Activated CD8-positive, alpha-beta T cell treated with anti-CD3 and anti-CD28 coated beads for 36 hours (primary cell): ENCODE measurements at regions not wholly inside any gene's neighbourhood (a gene's known extent, or its start where the extent isn't known, plus 50 kb on each side); places are given as distances from the start of the nearest gene placed in this dataset.

Source experiments
- ATAC-seq: fragments of 200-7000 bp; cut with Tn5 transposase; one replicate; pipeline ENCODE4 v1.10.0; 2021; ENCODE audit warnings: mild to moderate bottlenecking, moderate library complexity
- CTCF ChIA-PET: fragments of 350-600 bp; sonication (Branson Sonifier 250); formaldehyde crosslinking; loops from one replicate; lab custom pipeline; 2021; ENCODE audit warnings: antibody characterized with exemption; lab: Charles Lee
- POLR2A ChIA-PET: fragments of 350-600 bp; sonication (Branson Sonifier 250); formaldehyde crosslinking; loops from one replicate; lab custom pipeline; 2021; ENCODE audit warnings: antibody characterized with exemption; lab: Charles Lee
- DNase-seq: peaks from one replicate; pipeline ENCODE4 v3.0.0-alpha.2; 2020
- H3K27ac Mint-ChIP-seq: one replicate; pipeline ENCODE4 v1.8.0; 2021; ENCODE audit warnings: mild to moderate bottlenecking, mixed read lengths
- H3K27me3 Mint-ChIP-seq: one replicate; pipeline ENCODE4 v1.8.0; 2021; ENCODE audit warnings: mixed read lengths
- H3K36me3 Mint-ChIP-seq: one replicate; pipeline ENCODE4 v1.8.0; 2021; ENCODE audit warnings: low read depth, mixed read lengths
- H3K4me1 Mint-ChIP-seq: one replicate; pipeline ENCODE4 v1.8.0; 2021; ENCODE audit warnings: low read depth, mixed read lengths
- H3K4me3 Mint-ChIP-seq: one replicate; pipeline ENCODE4 v1.8.0; 2021; ENCODE audit warnings: mild to moderate bottlenecking, moderate library complexity, mixed read lengths
- H3K9me3 Mint-ChIP-seq: one replicate; pipeline ENCODE4 v1.8.0; 2021; ENCODE audit warnings: mixed read lengths
- CTCF ChIP-seq: fragments of 200-600 bp; IDR thresholded peaks from one replicate; pipeline ENCODE4 v1.8.0; 2022; ENCODE audit warnings: antibody characterized with exemption, mild to moderate bottlenecking
- intact Hi-C: fragments of 100-400 bp; cut with micrococcal nuclease; formaldehyde crosslinking; loops from one replicate; pipeline ENCODE4 v1.10.0; 2022

GRCh38 chr4:181350615-181351415 lies 892.4 kb upstream of the TENM3 start:
- no peak for ATAC-seq
- Mint-ChIP-seq H3K36me3 (no peaks in the 10 kb centered on the region), H3K9me3 (no peaks in the 10 kb centered on the region), H3K27me3 (no peaks in the 10 kb centered on the region), H3K4me1 (no peaks in the 10 kb centered on the region), H3K27ac (no peak overlapping the region), H3K4me3 (no peak overlapping the region)
- ChIA-PET POLR2A (no interaction called here), CTCF (no interaction called here)
- TF ChIP-seq CTCF, result no peak
- intact Hi-C loops, result no loop called here
- DNase-seq, result no peak

GRCh38 chr4:181364504-181364903 lies 878.7 kb upstream of the TENM3 start:
- no peak for TF ChIP-seq CTCF
- H3K36me3 Mint-ChIP-seq, result no peaks in the 10 kb centered on the region
- H3K9me3 Mint-ChIP-seq, result no peaks in the 10 kb centered on the region
- H3K4me3 Mint-ChIP-seq, result no peak overlapping the region
- CTCF ChIA-PET, result no interaction called here
- no peaks in the 10 kb centered on the region for H3K4me1 Mint-ChIP-seq
- ATAC-seq (no peak), DNase-seq (no peak)
- intact Hi-C loops, result no loop called here
- no peaks in the 10 kb centered on the region for H3K27me3 Mint-ChIP-seq
- POLR2A ChIA-PET, result no interaction called here
- no peak overlapping the region for H3K27ac Mint-ChIP-seq

DNA sequence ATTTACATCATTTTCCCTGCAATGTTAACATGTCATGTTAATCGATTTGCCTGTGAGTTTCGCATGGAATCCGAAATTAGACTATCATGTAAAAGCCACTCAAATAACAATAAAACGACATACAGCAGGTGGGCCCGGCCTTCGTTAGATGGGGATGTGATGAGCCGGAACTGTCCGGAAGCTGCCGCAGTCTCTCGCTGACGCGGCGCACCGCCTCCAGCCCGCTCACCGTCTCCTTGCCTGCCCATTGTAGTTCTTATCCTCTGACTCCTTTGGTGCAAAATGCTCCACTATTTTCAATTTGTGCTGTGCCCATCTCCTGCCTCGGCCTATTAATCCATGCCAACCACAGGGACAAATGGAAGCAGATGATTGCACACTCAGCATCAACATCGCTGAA lies 877.5 kb upstream of the TENM3 start:
- no peak for TF ChIP-seq CTCF
- CTCF ChIA-PET, result no interaction called here
- no peak for ATAC-seq
- no peaks in the 10 kb centered on the region for H3K9me3 Mint-ChIP-seq
- intact Hi-C loops, result no loop called here
- H3K27ac Mint-ChIP-seq, result no peak overlapping the region
- no peaks in the 10 kb centered on the region for H3K4me1 Mint-ChIP-seq
- DNase-seq, result no peak
- H3K4me3 Mint-ChIP-seq, result no peak overlapping the region
- H3K36me3 Mint-ChIP-seq, result no peaks in the 10 kb centered on the region
- no peaks in the 10 kb centered on the region for H3K27me3 Mint-ChIP-seq
- POLR2A ChIA-PET, result no interaction called here

- intact Hi-C loops, result no loop called here
- CTCF ChIA-PET, result no interaction called here
Measured at GRCh38 chr4:181372014-181372413, 871.2 kb upstream of the TENM3 start.

More at GRCh38 chr4:181372014-181372413, 871.2 kb upstream of the TENM3 start:
- POLR2A ChIA-PET, result no interaction called here
- no peaks in the 10 kb centered on the region for H3K27me3 Mint-ChIP-seq
- no peak overlapping the region for H3K27ac Mint-ChIP-seq
- peaks cover 1% of the 10 kb centered on the region for H3K9me3 Mint-ChIP-seq
- no peak overlapping the region for H3K4me3 Mint-ChIP-seq
- no peak for TF ChIP-seq CTCF
- ATAC-seq (no peak), DNase-seq (no peak)
- H3K36me3 Mint-ChIP-seq, result no peaks in the 10 kb centered on the region
- no peaks in the 10 kb centered on the region for H3K4me1 Mint-ChIP-seq
